Suppressor macrophage treated with lipopolysaccharide for 1 hour (primary cell): ENCODE measurements at regions not wholly inside any gene's neighbourhood (a gene's known extent, or its start where the extent isn't known, plus 50 kb on each side); places are given as distances from the start of the nearest gene placed in this dataset.
A peak's percentile ranks its signal among the peaks of the same experiment; 100 is the strongest.

ENCODE experiments used
- DNase-seq, 3 donors: peaks; one replicate each; pipeline ENCODE4 v3.0.0-alpha.2; 2020 to 2022

- DNase-seq = no peak
Observed at GRCh38 chrX:16451334-16451733, 198.6 kb upstream of the S100G start.

DNA sequence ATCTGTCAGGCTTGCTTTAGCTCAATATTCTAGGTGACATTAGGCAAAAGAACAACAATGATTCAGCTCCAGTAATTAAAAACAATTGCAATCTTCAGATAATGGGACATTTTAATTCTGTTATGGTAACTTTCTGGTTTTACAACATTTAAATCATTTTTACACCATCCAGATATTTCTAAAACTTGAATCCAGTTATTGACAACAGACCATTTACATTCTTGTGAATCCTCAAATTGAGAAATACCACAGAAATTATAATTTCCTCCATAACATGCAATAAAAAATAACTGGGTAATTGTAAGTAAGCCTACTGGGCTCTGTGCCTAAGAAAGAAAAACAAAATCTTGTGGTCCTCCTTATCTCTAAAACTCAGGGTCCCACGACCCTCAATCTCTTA lies 195.0 kb upstream of the S100G start:
- no peak for DNase-seq

DNA sequence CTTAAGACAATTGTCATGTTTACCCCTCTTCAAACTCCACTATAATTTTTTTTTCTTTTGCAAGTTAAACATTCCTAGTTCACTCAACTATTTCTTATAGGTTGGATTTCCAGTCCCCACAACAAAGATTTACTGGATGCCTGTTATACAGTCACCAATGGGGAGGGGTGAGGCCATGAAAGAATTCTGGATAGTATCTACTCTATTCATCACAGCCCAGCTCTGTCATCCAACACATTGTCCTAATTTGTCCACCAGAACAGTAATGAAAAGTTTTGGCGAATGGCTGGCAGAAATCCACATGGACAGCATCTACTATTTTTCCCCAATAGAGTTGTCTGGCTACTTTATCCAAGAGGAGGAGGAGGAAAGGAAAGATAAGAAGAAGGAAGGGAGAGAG lies 192.7 kb upstream of the S100G start:
- no peak for DNase-seq

GRCh38 chrX:16458208-16458607 lies 191.8 kb upstream of the S100G start:
- no peak for DNase-seq

GRCh38 chrX:16459008-16459407 lies 190.9 kb upstream of the S100G start:
- no peak for DNase-seq

DNA sequence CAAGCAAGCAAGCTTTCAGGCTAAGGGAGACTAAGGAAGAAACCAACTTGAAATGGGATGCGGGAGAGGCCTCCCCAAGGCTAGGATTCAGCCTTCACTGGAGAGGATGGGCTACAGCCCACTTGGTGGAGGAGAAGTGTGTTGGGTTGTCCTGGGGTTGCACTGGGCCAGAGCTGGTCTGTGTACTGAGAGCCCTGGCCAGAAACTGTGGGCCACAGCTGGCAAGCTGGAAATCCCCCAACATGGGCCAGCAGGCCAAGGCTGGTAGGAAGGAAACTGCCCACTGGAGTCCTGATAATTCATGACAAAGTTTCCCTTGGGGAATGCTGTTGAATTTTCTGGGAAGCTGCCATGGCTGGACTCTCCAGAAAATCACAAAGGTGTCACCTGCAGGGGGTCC lies 188.0 kb upstream of the S100G start:
- DNase-seq = no peak

DNA sequence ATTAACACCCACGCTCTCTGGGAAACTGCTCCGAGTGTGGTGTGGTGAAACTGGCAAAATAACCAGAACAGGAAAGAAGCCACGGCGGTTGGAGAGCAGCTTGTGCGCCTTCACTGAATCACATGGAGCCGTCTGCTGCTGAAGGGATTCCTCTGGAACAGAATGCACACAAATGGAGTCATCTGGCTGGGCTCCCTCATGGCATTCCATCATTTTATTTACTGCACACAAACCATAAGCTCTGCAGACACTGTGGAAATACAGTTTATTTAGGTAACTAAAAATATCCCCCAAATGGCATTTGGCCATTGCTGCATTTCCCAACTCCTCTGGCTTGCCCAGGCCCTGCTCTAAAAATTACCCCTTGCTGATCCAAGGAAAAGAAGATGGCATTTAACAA lies 187.0 kb upstream of the S100G start:
- DNase-seq = no peak

DNA sequence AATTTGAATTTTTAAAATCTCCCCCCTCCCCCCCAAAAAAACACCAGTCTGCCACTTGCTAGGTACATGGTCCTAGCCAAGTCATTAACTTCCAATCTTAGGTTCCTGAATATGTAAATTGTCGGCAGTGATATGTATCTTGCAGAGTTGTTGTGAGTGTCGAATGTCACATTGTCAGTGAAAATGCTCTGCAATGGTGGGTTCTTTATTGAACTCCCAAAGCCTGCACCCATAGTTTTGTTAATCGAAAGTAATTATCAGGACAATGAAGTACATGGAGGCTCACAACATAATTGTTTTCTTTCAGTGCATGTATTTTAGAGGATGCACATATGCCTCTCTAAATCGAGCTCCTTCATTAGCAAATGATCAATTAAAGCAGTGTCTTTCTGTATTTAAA lies 185.6 kb upstream of the S100G start:
- DNase-seq = no peak

DNA sequence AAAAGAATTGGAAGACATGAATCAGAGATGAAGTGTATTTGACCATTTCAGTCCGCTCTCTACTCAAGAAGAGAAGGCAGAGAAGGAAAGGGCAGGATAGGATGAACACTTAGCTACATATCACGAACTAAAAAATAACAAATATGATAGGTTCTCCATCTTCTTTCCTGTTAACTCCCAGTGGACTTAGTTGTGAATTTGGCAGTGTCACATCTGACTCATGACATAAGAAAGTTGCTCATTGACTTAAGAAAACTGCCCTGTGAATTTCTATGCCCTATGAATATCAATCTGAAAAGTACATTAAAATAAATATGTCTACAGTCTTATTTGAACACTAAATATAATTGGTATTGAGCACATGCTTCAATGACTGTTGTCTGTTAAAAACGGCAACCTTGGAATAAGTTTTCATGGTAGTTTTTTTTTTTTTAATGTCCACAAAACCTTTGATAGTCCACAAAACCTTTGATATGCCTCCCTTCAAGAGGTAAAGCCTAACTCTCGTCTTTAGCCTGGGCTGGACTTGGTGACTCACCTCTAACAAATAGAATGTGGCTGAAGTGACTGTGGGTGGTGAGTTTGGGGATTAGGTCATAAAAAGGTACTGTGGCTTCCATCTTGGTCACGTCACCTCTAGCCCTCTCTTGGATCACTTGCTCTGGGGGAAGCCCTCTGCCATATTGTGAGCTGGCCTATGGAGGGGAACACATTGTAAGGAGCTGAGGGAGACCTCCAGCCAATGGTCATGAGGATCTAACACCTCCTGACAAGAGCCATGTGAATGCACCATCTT lies 184.7 kb upstream of the S100G start:
- DNase-seq = no peak

GRCh38 chrX:16466640-16467432 lies 183.1 kb upstream of the S100G start:
- no peak for DNase-seq

DNA sequence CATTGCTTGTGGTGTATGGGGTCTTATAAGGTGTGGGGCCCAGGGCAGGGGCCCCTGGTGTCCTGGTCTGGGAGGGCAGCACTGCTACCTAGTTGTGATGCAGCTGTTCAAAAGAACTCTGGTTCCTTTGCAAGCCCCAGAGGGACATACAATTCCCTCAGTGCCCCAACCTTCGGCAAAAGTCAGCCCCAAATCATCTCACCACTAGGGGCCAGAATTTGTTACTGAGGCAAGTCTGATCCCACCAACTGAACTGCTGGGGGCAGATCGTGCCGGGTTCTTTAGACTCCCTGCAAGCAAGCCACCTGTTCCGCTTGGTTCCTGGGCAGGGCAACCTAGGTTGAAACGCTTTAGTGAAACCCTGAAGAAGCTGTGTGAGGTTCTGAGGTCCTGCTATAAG lies 180.1 kb upstream of the S100G start:
- peak in 2 of 3 donors; percentile 5 for DNase-seq

- DNase-seq = no peak
Observed at GRCh38 chrX:16472345-16472744, 177.6 kb upstream of the S100G start.

DNA sequence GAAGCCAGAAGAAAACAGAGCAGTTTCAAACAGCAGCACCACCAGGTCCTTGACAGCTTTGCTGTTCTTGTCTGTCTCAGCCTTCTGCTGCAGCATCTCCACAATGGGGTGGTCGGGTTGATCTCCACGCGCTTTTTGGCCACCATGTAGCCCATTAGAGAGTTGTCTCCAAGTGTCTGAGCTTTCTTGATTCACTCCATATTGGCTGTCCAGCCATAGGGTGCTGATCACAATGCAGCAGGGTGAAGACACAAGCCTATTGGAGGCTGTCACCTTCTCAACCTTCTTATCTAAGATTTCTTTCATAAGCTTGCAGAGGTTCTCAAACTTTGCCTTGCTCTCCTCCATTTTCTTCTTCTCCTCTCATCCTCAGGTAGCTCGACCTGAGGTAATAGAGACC lies 175.4 kb upstream of the S100G start:
- DNase-seq = no peak

GRCh38 chrX:16476009-16476408 lies 173.9 kb upstream of the S100G start:
- no peak for DNase-seq

- DNase-seq = no peak
Observed at GRCh38 chrX:16476692-16477091, 173.3 kb upstream of the S100G start.

- peak in 2 of 3 donors; percentile 5 to 48 for DNase-seq
Observed at GRCh38 chrX:16479206-16479869, 170.6 kb upstream of the S100G start.

- DNase-seq = no peak
Observed at GRCh38 chrX:16480049-16480448, 169.9 kb upstream of the S100G start.

DNA sequence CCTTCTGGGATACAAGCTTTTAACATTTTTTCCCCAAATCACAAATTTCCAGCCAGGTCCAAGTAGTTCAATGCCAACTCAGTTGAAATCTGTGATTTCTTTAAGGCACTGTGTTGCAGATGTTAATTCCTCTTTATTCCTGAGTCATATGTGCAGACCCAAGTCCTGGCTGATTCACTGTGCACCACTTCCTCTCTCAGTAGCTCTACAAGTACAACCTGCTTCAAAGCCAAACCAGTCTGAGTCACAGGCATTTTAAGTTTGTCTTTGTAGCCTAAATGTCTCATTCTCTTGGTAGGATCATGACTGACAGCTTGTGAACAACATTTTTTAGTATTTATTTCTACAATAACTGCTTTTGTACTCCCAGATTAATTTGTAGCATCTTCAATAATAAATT lies 165.6 kb upstream of the S100G start:
- peak; percentile 73 to 91 (median 87) for DNase-seq

DNA sequence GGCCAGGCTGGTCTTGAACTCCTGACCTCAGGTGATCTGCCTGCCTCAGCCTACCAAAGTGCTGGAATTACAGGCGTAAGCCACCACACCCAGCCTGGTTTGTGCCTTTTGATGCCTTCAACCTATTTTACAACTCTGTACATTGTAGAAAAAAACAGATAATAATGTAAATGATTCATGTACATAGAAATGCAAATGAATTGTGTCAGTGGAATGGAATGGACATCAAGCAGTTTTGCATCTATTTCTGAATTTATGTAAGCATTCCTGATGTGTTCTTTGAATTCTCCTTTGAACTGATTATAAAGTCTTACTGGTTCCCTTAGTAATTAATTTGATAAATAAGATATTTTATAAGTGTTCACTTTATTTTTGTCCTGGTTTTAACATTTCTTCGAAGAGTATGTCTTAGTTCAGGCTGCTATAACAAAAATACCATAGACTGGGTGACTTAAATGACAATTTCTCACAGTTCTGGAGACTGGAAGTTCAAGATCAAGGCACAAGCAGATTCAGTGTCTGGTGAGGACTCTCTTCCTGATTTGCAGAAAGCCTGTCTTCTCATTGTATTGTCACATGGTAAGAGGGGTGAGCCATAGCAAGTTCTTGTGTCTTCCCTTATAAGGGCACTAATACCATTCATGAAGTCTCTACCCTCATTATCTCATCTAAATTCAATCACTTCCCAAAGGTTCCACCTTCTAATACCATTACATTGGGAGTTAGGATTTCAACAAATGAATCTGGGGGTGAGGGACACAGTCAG lies 162.2 kb upstream of the S100G start:
- peak in 2 of 3 donors; percentile 10 to 21 for DNase-seq

GRCh38 chrX:16488959-16489358 lies 161.0 kb upstream of the S100G start:
- DNase-seq = no peak

GRCh38 chrX:16491461-16491860 lies 158.5 kb upstream of the S100G start:
- DNase-seq = no peak

DNA sequence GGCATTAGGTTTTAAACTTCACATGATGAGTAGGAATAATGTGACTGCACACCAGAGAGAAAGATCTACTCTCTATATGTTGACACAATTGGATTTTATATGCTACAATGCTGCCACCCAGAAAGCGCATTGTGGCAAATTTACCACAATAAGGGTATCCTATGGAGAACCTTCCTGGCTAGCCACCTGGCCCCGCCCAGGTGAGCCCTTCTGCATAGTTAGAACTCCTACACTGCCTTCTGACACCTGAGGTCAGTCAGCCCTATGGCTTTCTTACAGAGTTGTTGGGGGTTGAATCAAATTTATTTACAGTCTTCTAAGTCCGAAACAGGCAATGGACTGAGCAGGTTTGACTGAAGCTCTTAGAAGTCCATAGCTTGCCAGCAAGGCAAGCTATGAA lies 153.8 kb upstream of the S100G start:
- DNase-seq = no peak
